PC-9 (cell line): ENCODE measurements at regions not wholly inside any gene's neighbourhood (a gene's known extent, or its start where the extent isn't known, plus 50 kb on each side); places are given as distances from the start of the nearest gene placed in this dataset.
A peak's percentile ranks its signal among the peaks of the same experiment; 100 is the strongest.
"Not testable (repeated sequence)": the region's sequence is repeated elsewhere in the genome, so short reads cannot be mapped to it uniquely, and the experiment has no call there.

Source experiments
- BruUV-seq: library from RNA; stranded (reverse); fragments of 400-500 nt; replicated peaks from 2 replicates; lab custom pipeline; 2021; lab: Mats Ljungman, UMichigan
- CTCF ChIA-PET: fragments of 300-600 bp; sonication (Branson Sonifier 250); formaldehyde crosslinking; loops from one replicate; lab custom pipeline; 2022; ENCODE audit warnings: antibody characterized with exemption; lab: Charles Lee
- POLR2A ChIA-PET: fragments of 300-600 bp; sonication (Branson Sonifier 250); formaldehyde crosslinking; loops from one replicate; lab custom pipeline; 2022; ENCODE audit warnings: antibody characterized with exemption; ENCODE audit not compliant: unreplicated experiment; lab: Charles Lee
- DNase-seq, 2 experiments: peaks; one replicate each; pipeline versions ENCODE4 v3.0.0 to v3.0.0-alpha.2; 2015 to 2022; ENCODE audit warnings: mixed read lengths in 1 of 2
- H2AFZ ChIP-seq: fragments of 200-600 bp; sonication (generic); 2 replicates; pipeline ENCODE4 v1.8.1; 2017; ENCODE audit warnings: antibody characterized with exemption
- H3F3A ChIP-seq: fragments of 200-600 bp; sonication (generic); 2 replicates; pipeline ENCODE4 v1.8.1; 2017; ENCODE audit warnings: antibody characterized with exemption, mild to moderate bottlenecking, low read depth; ENCODE audit not compliant: insufficient read depth
- H3K27ac ChIP-seq: fragments of 200-600 bp; sonication (generic); 2 replicates; pipeline ENCODE4 v1.6.1; 2016; ENCODE audit warnings: mixed run types
- H3K27me3 ChIP-seq: fragments of 200-600 bp; sonication (generic); 2 replicates; pipeline ENCODE4 v1.6.1; 2016; ENCODE audit warnings: low read depth, mixed run types; ENCODE audit not compliant: insufficient read depth
- H3K36me3 ChIP-seq: fragments of 200-600 bp; sonication (generic); 2 replicates; pipeline ENCODE4 v1.6.1; 2016; ENCODE audit warnings: low read depth, mixed run types
- H3K4me1 ChIP-seq: fragments of 200-600 bp; sonication (generic); replicated peaks from 2 replicates; pipeline ENCODE4 v1.6.1; 2016; ENCODE audit warnings: mixed run types; ENCODE audit not compliant: insufficient read depth
- H3K4me2 ChIP-seq: fragments of 200-600 bp; sonication (generic); 2 replicates; pipeline ENCODE4 v1.6.1; 2017; ENCODE audit warnings: mixed run types
- H3K4me3 ChIP-seq: fragments of 200-600 bp; sonication (generic); 2 replicates; pipeline ENCODE4 v1.6.1; 2016; ENCODE audit warnings: mixed run types
- H3K79me2 ChIP-seq: fragments of 200-600 bp; sonication (generic); 2 replicates; pipeline ENCODE4 v1.6.1; 2017; ENCODE audit warnings: low read depth, mixed run types
- H3K9me2 ChIP-seq: fragments of 200-600 bp; sonication (generic); 2 replicates; pipeline ENCODE4 v1.8.1; 2017; ENCODE audit warnings: mild to moderate bottlenecking; ENCODE audit not compliant: insufficient read depth
- H3K9me3 ChIP-seq: fragments of 200-600 bp; sonication (generic); 2 replicates; pipeline ENCODE4 v1.8.1; 2016; ENCODE audit warnings: low read depth; ENCODE audit not compliant: insufficient read depth
- H4K20me1 ChIP-seq: fragments of 200-600 bp; sonication (generic); 2 replicates; pipeline ENCODE4 v1.8.1; 2017; ENCODE audit not compliant: insufficient read depth
- intact Hi-C: fragments of 100-400 bp; cut with micrococcal nuclease; formaldehyde crosslinking; loops from one replicate; pipeline ENCODE4 v1.10.0; 2022; ENCODE audit not compliant: unreplicated experiment

- H3K36me3 ChIP-seq, H2AFZ ChIP-seq, H3K27me3 ChIP-seq, intact Hi-C loops, H3K27ac ChIP-seq, BruUV-seq, H3K9me2 ChIP-seq, H3K4me1 ChIP-seq, H3F3A ChIP-seq, H3K4me2 ChIP-seq, H3K9me3 ChIP-seq, H3K79me2 ChIP-seq, DNase-seq, CTCF ChIA-PET, H4K20me1 ChIP-seq, H3K4me3 ChIP-seq, POLR2A ChIA-PET: not testable (repeated sequence)
Observed at GRCh38 chr1:120465900-120466299, 51.1 kb downstream of the NBPF8 start.

- H3F3A ChIP-seq, DNase-seq, CTCF ChIA-PET, H3K36me3 ChIP-seq, H3K27ac ChIP-seq, H3K4me1 ChIP-seq, H3K9me2 ChIP-seq, H4K20me1 ChIP-seq, H3K4me2 ChIP-seq, H3K79me2 ChIP-seq, H3K9me3 ChIP-seq, H3K4me3 ChIP-seq, H2AFZ ChIP-seq, H3K27me3 ChIP-seq, BruUV-seq, intact Hi-C loops, POLR2A ChIA-PET: not testable (repeated sequence)
Observed at GRCh38 chr1:120477663-120478062, 62.8 kb downstream of the NBPF8 start.

GRCh38 chr1:120478400-120478799 lies 63.6 kb downstream of the NBPF8 start:
- H3K9me3 ChIP-seq, H3K79me2 ChIP-seq, H3K4me2 ChIP-seq, H4K20me1 ChIP-seq, H3K4me3 ChIP-seq, H3K4me1 ChIP-seq, H3K27ac ChIP-seq, H3F3A ChIP-seq, DNase-seq, CTCF ChIA-PET, H3K27me3 ChIP-seq, POLR2A ChIA-PET, H2AFZ ChIP-seq, H3K9me2 ChIP-seq, BruUV-seq, H3K36me3 ChIP-seq, intact Hi-C loops: not testable (repeated sequence)

GRCh38 chr1:120487542-120487941 lies 72.7 kb downstream of the NBPF8 start:
- H4K20me1 ChIP-seq, H2AFZ ChIP-seq, H3K36me3 ChIP-seq, H3K9me3 ChIP-seq, DNase-seq, CTCF ChIA-PET, intact Hi-C loops, H3K79me2 ChIP-seq, POLR2A ChIA-PET, H3K27me3 ChIP-seq, H3K9me2 ChIP-seq, H3K27ac ChIP-seq, BruUV-seq, H3K4me1 ChIP-seq, H3F3A ChIP-seq, H3K4me2 ChIP-seq, H3K4me3 ChIP-seq: not testable (repeated sequence)

- H4K20me1 ChIP-seq, CTCF ChIA-PET, H3F3A ChIP-seq, H3K27ac ChIP-seq, BruUV-seq, intact Hi-C loops, H3K79me2 ChIP-seq, H2AFZ ChIP-seq, POLR2A ChIA-PET, H3K9me3 ChIP-seq, H3K4me1 ChIP-seq, H3K36me3 ChIP-seq, H3K4me2 ChIP-seq, H3K9me2 ChIP-seq, H3K27me3 ChIP-seq, H3K4me3 ChIP-seq: not testable (repeated sequence)
- peak in 1 of 2 experiments; percentile 27 for DNase-seq
Observed at GRCh38 chr1:120489217-120489616, 74.4 kb downstream of the NBPF8 start.

GRCh38 chr1:120497145-120497544 lies 82.3 kb downstream of the NBPF8 start:
- H3K9me3 ChIP-seq, H3F3A ChIP-seq, POLR2A ChIA-PET, H2AFZ ChIP-seq, H3K4me1 ChIP-seq, H3K4me2 ChIP-seq, CTCF ChIA-PET, H3K36me3 ChIP-seq, H3K27me3 ChIP-seq, H3K9me2 ChIP-seq, H3K4me3 ChIP-seq, DNase-seq, H3K27ac ChIP-seq, BruUV-seq, intact Hi-C loops, H4K20me1 ChIP-seq, H3K79me2 ChIP-seq: not testable (repeated sequence)

- H3K4me3 ChIP-seq, POLR2A ChIA-PET, H3K4me2 ChIP-seq, H3K9me2 ChIP-seq, H3F3A ChIP-seq, CTCF ChIA-PET, intact Hi-C loops, H2AFZ ChIP-seq, DNase-seq, H3K4me1 ChIP-seq, H3K27ac ChIP-seq, BruUV-seq, H3K79me2 ChIP-seq, H3K9me3 ChIP-seq, H4K20me1 ChIP-seq, H3K27me3 ChIP-seq, H3K36me3 ChIP-seq: not testable (repeated sequence)
Observed at GRCh38 chr1:120503284-120503683, 88.4 kb downstream of the NBPF8 start.

GRCh38 chr1:120506352-120506751 lies 91.5 kb downstream of the NBPF8 start:
- H3F3A ChIP-seq, H3K4me1 ChIP-seq, CTCF ChIA-PET, H4K20me1 ChIP-seq, BruUV-seq, H2AFZ ChIP-seq, H3K79me2 ChIP-seq, H3K4me2 ChIP-seq, H3K9me3 ChIP-seq, intact Hi-C loops, H3K4me3 ChIP-seq, DNase-seq, H3K36me3 ChIP-seq, H3K9me2 ChIP-seq, POLR2A ChIA-PET, H3K27me3 ChIP-seq: not testable (repeated sequence)
- H3K27ac ChIP-seq = peak overlapping the region; percentile 38; the same call in 1 of the 2 replicates
